SK-N-SH (cell line): ENCODE measurements at regions not wholly inside any gene's neighbourhood (a gene's known extent, or its start where the extent isn't known, plus 50 kb on each side); places are given as distances from the start of the nearest gene placed in this dataset.
"Not testable (repeated sequence)": the region's sequence is repeated elsewhere in the genome, so short reads cannot be mapped to it uniquely, and the experiment has no call there.

ENCODE experiments used
- CTCF ChIA-PET: fragments of 300-600, 350-600 bp; formaldehyde crosslinking; extraction: SDS; loops from one replicate; lab custom pipeline; 2021; lab: Yijun Ruan, JAX
- POLR2A ChIA-PET: fragments of 350-600 bp; sonication (Branson Sonifier 250); formaldehyde crosslinking; extraction: SDS; loops from one replicate; lab custom pipeline; 2020; ENCODE audit warnings: antibody characterized with exemption, inconsistent platforms; lab: Yijun Ruan, JAX
- DNase-seq: peaks from one replicate; pipeline ENCODE4 v3.0.0; 2012
- H2AFZ ChIP-seq: fragments of 200-600 bp; sonication (generic); 2 replicates; pipeline ENCODE4 v1.8.1; 2016; ENCODE audit warnings: antibody characterized with exemption, mild to moderate bottlenecking, low read depth
- H3F3A ChIP-seq: fragments of 200-600 bp; sonication (generic); replicated peaks from 2 replicates; pipeline ENCODE3; 2016; ENCODE audit warnings: antibody characterized with exemption, mild to moderate bottlenecking; ENCODE audit not compliant: insufficient read depth
- H3K27ac ChIP-seq, 2 experiments: fragments of 200-500 bp in 1 of 2; fragments of 200-600 bp in 1 of 2; sonication (Bioruptor generic) in 1 of 2; sonication (generic), shearing (Covaris generic) in 1 of 2; 2 replicates each; pipeline versions ENCODE4 v1.5.1 to v1.6.1; 2014 to 2016; ENCODE audit warnings: low read depth in 2 of 2, inconsistent platforms in 1 of 2, low read length in 1 of 2, mild to moderate bottlenecking in 1 of 2, mixed read lengths in 1 of 2
- H3K27me3 ChIP-seq: fragments of 200-600 bp; sonication (generic), shearing (Covaris generic); 2 replicates; pipeline ENCODE4 v1.6.1; 2016; ENCODE audit warnings: mixed run types; ENCODE audit not compliant: insufficient read depth
- H3K36me3 ChIP-seq, 2 experiments: fragments of 200-500 bp in 1 of 2; fragments of 200-600 bp in 1 of 2; sonication (Bioruptor generic) in 1 of 2; sonication (generic) in 1 of 2; replicated peaks in 1 of 2; 2 replicates each; pipeline versions ENCODE3 to v1.5.1; 2014 to 2016; ENCODE audit warnings: low read length in 1 of 2, mild to moderate bottlenecking in 1 of 2; ENCODE audit not compliant: insufficient read depth in 2 of 2, control insufficient read depth in 1 of 2
- H3K4me1 ChIP-seq, 2 experiments: fragments of 200-500 bp in 1 of 2; fragments of 200-600 bp in 1 of 2; sonication (Bioruptor generic) in 1 of 2; sonication (generic), shearing (Covaris generic) in 1 of 2; 2 replicates each; pipeline versions ENCODE4 v1.5.1 to v1.6.1; 2014 to 2016; ENCODE audit warnings: low read depth in 1 of 2, low read length in 1 of 2, mixed run types in 1 of 2; ENCODE audit not compliant: insufficient read depth in 2 of 2, control insufficient read depth in 1 of 2
- H3K4me2 ChIP-seq: fragments of 200-600 bp; sonication (generic), shearing (Covaris generic); 2 replicates; pipeline ENCODE4 v1.6.1; 2017; ENCODE audit warnings: mixed run types
- H3K4me3 ChIP-seq, 2 experiments: fragments of 200-500 bp in 1 of 2; fragments of 200-600 bp in 1 of 2; sonication (Bioruptor generic) in 1 of 2; sonication (generic), shearing (Covaris generic) in 1 of 2; 2 replicates each; pipeline versions ENCODE4 v1.5.1 to v1.8.1; 2014 to 2016; ENCODE audit warnings: low read depth in 2 of 2, inconsistent platforms in 1 of 2, low read length in 1 of 2, mild to moderate bottlenecking in 1 of 2, mixed read lengths in 1 of 2, moderate library complexity in 1 of 2
- H3K79me2 ChIP-seq: fragments of 200-600 bp; sonication (generic); 2 replicates; pipeline ENCODE4 v1.8.1; 2017; ENCODE audit warnings: mild to moderate bottlenecking; ENCODE audit not compliant: insufficient read depth
- H3K9ac ChIP-seq: fragments of 200-600 bp; sonication (generic); 2 replicates; pipeline ENCODE4 v1.6.1; 2017; ENCODE audit warnings: mixed run types
- H3K9me2 ChIP-seq: fragments of 200-600 bp; sonication (generic); 2 replicates; pipeline ENCODE4 v1.6.1; 2017; ENCODE audit warnings: mixed run types
- H3K9me3 ChIP-seq: fragments of 200-600 bp; sonication (generic); 2 replicates; pipeline ENCODE4 v1.6.1; 2017; ENCODE audit warnings: mixed run types, mild to moderate bottlenecking, moderate library complexity
- H4K20me1 ChIP-seq: fragments of 200-600 bp; sonication (generic); 2 replicates; pipeline ENCODE4 v1.6.1; 2017; ENCODE audit warnings: mild to moderate bottlenecking, mixed run types; ENCODE audit not compliant: insufficient read depth
- CHD2 ChIP-seq: fragments of 150-350 bp; IDR thresholded peaks from 2 replicates; pipeline ENCODE4 v1.6.1; 2018; ENCODE audit warnings: low read length; ENCODE audit not compliant: partially characterized antibody
- EP300 ChIP-seq, 2 experiments: IDR thresholded peaks; 2 replicates each; pipeline versions ENCODE4 v1.4.0 to v1.6.1; 2012; ENCODE audit warnings: borderline replicate concordance in 1 of 2, low read depth in 1 of 2, low read length in 1 of 2
- FOSL2 ChIP-seq: IDR thresholded peaks from 2 replicates; pipeline ENCODE4 v1.4.0; 2012; ENCODE audit warnings: low read depth, mild to moderate bottlenecking, moderate library complexity, borderline replicate concordance
- FOXJ3 ChIP-seq: sonication (generic); formaldehyde crosslinking; IDR thresholded peaks from 2 replicates; pipeline ENCODE4 v1.5.1; 2020; ENCODE audit warnings: mild to moderate bottlenecking, missing genetic modification reagents
- FOXM1 ChIP-seq: IDR thresholded peaks from 2 replicates; pipeline ENCODE4 v1.4.0; 2012; ENCODE audit warnings: low read depth, mild to moderate bottlenecking
- GATA2 ChIP-seq: sonication (generic); formaldehyde crosslinking; IDR thresholded peaks from 2 replicates; pipeline ENCODE4 v1.5.0; 2020; ENCODE audit warnings: mild to moderate bottlenecking, missing genetic modification reagents
- JUND ChIP-seq: IDR thresholded peaks from 2 replicates; pipeline ENCODE4 v1.4.0; 2012
- MEF2A ChIP-seq: IDR thresholded peaks from 2 replicates; pipeline ENCODE4 v1.4.0; 2012; ENCODE audit warnings: low read depth, borderline replicate concordance
- MXI1 ChIP-seq: IDR thresholded peaks from 2 replicates; pipeline ENCODE4 v1.6.1; 2012; ENCODE audit warnings: mild to moderate bottlenecking, low read depth, low read length, improper control_type of control experiment
- NRF1 ChIP-seq: IDR thresholded peaks from 2 replicates; pipeline ENCODE4 v1.6.1; 2012; ENCODE audit warnings: low read depth, mild to moderate bottlenecking, low read length
- RCOR1 ChIP-seq: fragments of 150-350 bp; IDR thresholded peaks from 2 replicates; pipeline ENCODE4 v1.6.1; 2017; ENCODE audit warnings: antibody characterized with exemption, low read length
- RFX5 ChIP-seq: IDR thresholded peaks from 2 replicates; pipeline ENCODE4 v1.6.1; 2012; ENCODE audit warnings: mild to moderate bottlenecking, improper control_type of control experiment, low read length
- RXRA ChIP-seq: IDR thresholded peaks from 2 replicates; pipeline ENCODE4 v1.4.0; 2012; ENCODE audit warnings: low read depth, mild to moderate bottlenecking, borderline replicate concordance
- SMC3 ChIP-seq: IDR thresholded peaks from 2 replicates; pipeline ENCODE4 v1.6.1; 2012; ENCODE audit warnings: low read depth, low read length, improper control_type of control experiment
- TAF1 ChIP-seq: IDR thresholded peaks from 2 replicates; pipeline ENCODE4 v1.6.1; 2012; ENCODE audit warnings: low read depth, mild to moderate bottlenecking, low read length, moderate library complexity, borderline replicate concordance
- TCF12 ChIP-seq: IDR thresholded peaks from 2 replicates; pipeline ENCODE4 v1.4.0; 2012
- TEAD4 ChIP-seq: IDR thresholded peaks from 2 replicates; pipeline ENCODE4 v1.4.0; 2012; ENCODE audit warnings: mild to moderate bottlenecking, borderline replicate concordance; ENCODE audit not compliant: insufficient read depth
- WGBS: methylation state at CpG from one replicate; pipeline ENCODE4 v1.1.6; 2017; ENCODE audit warnings: low lambda C conversion rate; 5-methylcytosine and 5-hydroxymethylcytosine counted together
- TF ChIP-seq, protein P1 (sequence below): fragments of 150-350 bp; IDR thresholded peaks from 2 replicates; pipeline ENCODE4 v1.6.1; 2016; ENCODE audit warnings: mild to moderate bottlenecking, low read depth, low read length
- TF ChIP-seq, protein P2 (sequence below): IDR thresholded peaks from 2 replicates; pipeline ENCODE4 v1.4.0; 2012; ENCODE audit warnings: low read depth

DNA sequence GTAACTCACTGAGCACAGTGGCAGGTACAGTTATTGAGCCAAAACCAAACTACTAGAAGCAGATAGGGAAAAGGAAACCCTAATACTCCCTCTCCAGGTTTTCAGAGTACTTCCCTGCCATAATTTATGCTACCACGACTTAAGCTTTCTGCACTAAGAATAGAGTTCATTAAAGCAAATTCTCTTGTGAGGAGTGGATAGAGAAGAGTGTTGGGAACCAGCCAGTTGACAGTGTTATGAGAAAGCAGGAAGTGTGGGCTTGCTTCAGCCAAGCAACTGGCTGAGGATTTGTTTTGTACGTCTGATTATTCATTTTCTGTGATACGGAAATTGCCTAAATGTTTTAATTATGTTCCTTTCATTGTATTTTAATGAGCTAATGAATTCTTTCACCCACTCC, 280.5 kb downstream of the KIF20B start:
- Histone ChIP-seq H4K20me1 (no peaks in the 10 kb centered on the region), H3K79me2 (no peaks in the 10 kb centered on the region)
- TF ChIP-seq MEF2A, result no peak
- TF ChIP-seq, protein P1, sequence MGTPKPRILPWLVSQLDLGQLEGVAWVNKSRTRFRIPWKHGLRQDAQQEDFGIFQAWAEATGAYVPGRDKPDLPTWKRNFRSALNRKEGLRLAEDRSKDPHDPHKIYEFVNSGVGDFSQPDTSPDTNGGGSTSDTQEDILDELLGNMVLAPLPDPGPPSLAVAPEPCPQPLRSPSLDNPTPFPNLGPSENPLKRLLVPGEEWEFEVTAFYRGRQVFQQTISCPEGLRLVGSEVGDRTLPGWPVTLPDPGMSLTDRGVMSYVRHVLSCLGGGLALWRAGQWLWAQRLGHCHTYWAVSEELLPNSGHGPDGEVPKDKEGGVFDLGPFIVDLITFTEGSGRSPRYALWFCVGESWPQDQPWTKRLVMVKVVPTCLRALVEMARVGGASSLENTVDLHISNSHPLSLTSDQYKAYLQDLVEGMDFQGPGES, result no peak
- TF ChIP-seq FOXJ3 (CRISPR knock-in tag), result no peak
- no peak for TF ChIP-seq CHD2
- TF ChIP-seq, protein P2, sequence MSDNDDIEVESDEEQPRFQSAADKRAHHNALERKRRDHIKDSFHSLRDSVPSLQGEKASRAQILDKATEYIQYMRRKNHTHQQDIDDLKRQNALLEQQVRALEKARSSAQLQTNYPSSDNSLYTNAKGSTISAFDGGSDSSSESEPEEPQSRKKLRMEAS, result no peak
- no peak for TF ChIP-seq RCOR1
- no peak for TF ChIP-seq JUND
- no peak for TF ChIP-seq SMC3
- no peak for TF ChIP-seq RFX5
- TF ChIP-seq FOSL2, result no peak
- TF ChIP-seq TAF1, result no peak
- TF ChIP-seq EP300 (IDR thresholded peaks at IDR 0.05; ENCODE audit: borderline replicate concordance in 1 of 2, low read depth in 1 of 2, low read length in 1 of 2), result no peak
- no peak for TF ChIP-seq TCF12
- TF ChIP-seq TEAD4, result no peak
- no peak for TF ChIP-seq FOXM1
- no peak for TF ChIP-seq MXI1
- no peak for TF ChIP-seq RXRA
- TF ChIP-seq, all 33 proteins: peak for 0
- Histone ChIP-seq H3K9ac (no peak overlapping the region), H3F3A (no peaks in the 10 kb centered on the region), H3K9me3 (no peaks in the 10 kb centered on the region), H3K4me2 (no peak overlapping the region), H3K27ac (no peak overlapping the region), H3K4me3 (no peak overlapping the region), H2AFZ (no peak overlapping the region), H3K27me3 (peaks cover 4% of the 10 kb centered on the region; the same call in 1 of the 2 replicates), H3K4me1 (no peaks in the 10 kb centered on the region), H3K9me2 (no peaks in the 10 kb centered on the region), H3K36me3 (no peaks in the 10 kb centered on the region)
- DNase-seq, result no peak
- ChIA-PET POLR2A (no interaction called here), CTCF (no interaction called here)
- WGBS, result 2% methylated on average over 3 of the region's 3 CpGs

DNA sequence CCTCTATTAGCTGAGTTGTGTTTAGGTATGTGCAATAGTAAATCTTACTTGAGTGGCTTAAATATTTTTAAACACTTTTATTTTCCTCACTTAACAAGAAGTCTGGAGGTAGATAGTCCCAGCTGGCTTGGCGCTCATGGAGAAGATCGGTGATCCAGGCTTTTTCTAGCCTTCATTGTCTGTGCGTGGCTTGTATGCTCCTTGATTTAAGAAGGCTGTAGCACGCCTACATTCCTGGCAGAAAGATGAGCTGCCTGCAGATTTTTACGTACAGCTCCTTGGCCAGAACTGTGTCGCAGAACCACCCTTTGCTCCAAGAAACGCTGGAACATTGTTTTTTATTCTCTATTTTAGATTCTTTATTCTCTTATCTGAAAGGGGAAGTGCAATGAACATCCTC, 284.1 kb downstream of the KIF20B start:
- POLR2A ChIA-PET, result no interaction called here
- no peaks in the 10 kb centered on the region for H3K9me3 ChIP-seq
- no peaks in the 10 kb centered on the region for H3K79me2 ChIP-seq
- H4K20me1 ChIP-seq, result no peaks in the 10 kb centered on the region
- H3K36me3 ChIP-seq, result no peaks in the 10 kb centered on the region
- H3K27me3 ChIP-seq, result peaks cover 4% of the 10 kb centered on the region; the same call in 1 of the 2 replicates
- no peak overlapping the region for H3K27ac ChIP-seq
- no peaks in the 10 kb centered on the region for H3K9me2 ChIP-seq
- no peaks in the 10 kb centered on the region for H3K4me1 ChIP-seq
- DNase-seq, result no peak
- H2AFZ ChIP-seq, result no peak overlapping the region
- H3K4me2 ChIP-seq, result no peak overlapping the region
- H3K4me3 ChIP-seq, result no peak overlapping the region
- WGBS, result 21% methylated on average over 7 of the region's 7 CpGs
- no peak overlapping the region for H3K9ac ChIP-seq
- no peaks in the 10 kb centered on the region for H3F3A ChIP-seq
- CTCF ChIA-PET, result no interaction called here
- TF ChIP-seq TCF12 (no peak), NRF1 (no peak), FOXJ3 (CRISPR knock-in tag) (no peak), RXRA (no peak), GATA2 (no peak), MXI1 (no peak)
- TF ChIP-seq, protein P1, result no peak

DNA sequence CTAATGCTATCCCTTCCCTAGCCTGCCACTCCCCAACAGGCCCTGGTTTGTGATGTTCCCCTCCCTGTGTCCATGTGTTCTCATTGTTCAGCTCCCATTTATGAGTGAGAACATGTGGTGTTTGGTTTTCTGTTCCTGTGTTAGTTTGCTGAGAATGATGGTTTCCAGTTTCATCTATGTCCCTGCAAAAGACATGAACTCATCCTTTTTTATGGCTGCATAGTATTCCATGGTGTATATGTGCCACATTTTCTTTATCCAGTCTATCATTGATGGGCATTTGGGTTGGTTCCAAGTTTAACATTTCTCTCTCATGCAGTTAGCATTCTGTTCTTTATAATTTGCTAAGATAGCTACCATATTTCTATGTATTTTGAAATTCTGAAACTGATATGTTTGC, 287.0 kb downstream of the KIF20B start:
- H2AFZ ChIP-seq, H3K4me2 ChIP-seq, H3K9me3 ChIP-seq, DNase-seq, H3K27me3 ChIP-seq, H3K27ac ChIP-seq, H3K9ac ChIP-seq, H3K9me2 ChIP-seq, H3K4me1 ChIP-seq, H3F3A ChIP-seq, CTCF ChIA-PET, H3K4me3 ChIP-seq, H4K20me1 ChIP-seq, H3K36me3 ChIP-seq, H3K79me2 ChIP-seq, POLR2A ChIA-PET: not testable (repeated sequence)
